Esophagus squamous epithelium (tissue), 4 donors: ENCODE measurements at regions not wholly inside any gene's neighbourhood (a gene's known extent, or its start where the extent isn't known, plus 50 kb on each side); places are given as distances from the start of the nearest gene placed in this dataset.

Source experiments
- CTCF ChIP-seq, 6 experiments: fragments of 450-650 bp in 4 of 6; fragments of 200-600 bp in 2 of 6; sonication (generic) in 2 of 6; IDR thresholded peaks; one replicate each; pipeline ENCODE4 v1.5.1; 2016 to 2019; ENCODE audit warnings: antibody characterized with exemption in 6 of 6, mild to moderate bottlenecking in 4 of 6, moderate library complexity in 4 of 6
- POLR2A ChIP-seq, 4 donors: fragments of 450-650 bp; IDR thresholded peaks; one replicate each; pipeline ENCODE4 v1.6.1; 2017; ENCODE audit warnings: antibody characterized with exemption in 4 of 4, mild to moderate bottlenecking in 4 of 4, moderate library complexity in 3 of 4

- TF ChIP-seq CTCF (IDR thresholded peaks at IDR 0.05) (no peak), POLR2A (IDR thresholded peaks at IDR 0.05) (no peak)
Measured at GRCh38 chr20:52427960-52428359, 236.4 kb upstream of the ZFP64 start.
